Ishikawa (cell line): ENCODE measurements at regions not wholly inside any gene's neighbourhood (a gene's known extent, or its start where the extent isn't known, plus 50 kb on each side); places are given as distances from the start of the nearest gene placed in this dataset.

Source experiments
- CEBPB ChIP-seq: IDR thresholded peaks from 2 replicates; pipeline ENCODE4 v1.6.1; 2012
- CREB1 ChIP-seq: IDR thresholded peaks from 2 replicates; pipeline ENCODE4 v1.6.1; 2012; ENCODE audit warnings: low read depth
- EGR1 ChIP-seq: IDR thresholded peaks from 2 replicates; pipeline ENCODE4 v1.6.1; 2012
- EP300 ChIP-seq: IDR thresholded peaks from 2 replicates; pipeline ENCODE4 v1.6.1; 2012; ENCODE audit warnings: borderline replicate concordance
- FOXM1 ChIP-seq: IDR thresholded peaks from 2 replicates; pipeline ENCODE4 v1.6.1; 2012; ENCODE audit warnings: low read depth, borderline replicate concordance
- NFIC ChIP-seq: IDR thresholded peaks from 2 replicates; pipeline ENCODE4 v1.6.1; 2012
- RAD21 ChIP-seq: IDR thresholded peaks from 2 replicates; pipeline ENCODE4 v1.6.1; 2012; ENCODE audit warnings: low read depth
- REST ChIP-seq: IDR thresholded peaks from 2 replicates; pipeline ENCODE4 v1.6.1; 2012; ENCODE audit warnings: low read depth, mild to moderate bottlenecking
- TAF1 ChIP-seq: IDR thresholded peaks from 2 replicates; pipeline ENCODE4 v1.6.1; 2012; ENCODE audit warnings: low read depth, mild to moderate bottlenecking
- TEAD4 ChIP-seq: IDR thresholded peaks from 2 replicates; pipeline ENCODE4 v1.6.1; 2012
- YY1 ChIP-seq: IDR thresholded peaks from 2 replicates; pipeline ENCODE4 v1.6.1; 2012; ENCODE audit warnings: low read depth
- ZBTB7A ChIP-seq: IDR thresholded peaks from 2 replicates; pipeline ENCODE4 v1.6.1; 2012; ENCODE audit warnings: low read depth
- TF ChIP-seq, protein P1 (sequence below): IDR thresholded peaks from 2 replicates; pipeline ENCODE4 v1.6.1; 2012

GRCh38 chr20:22352019-22352418 lies 232.4 kb downstream of the FOXA2 start:
- TF ChIP-seq, protein P1, sequence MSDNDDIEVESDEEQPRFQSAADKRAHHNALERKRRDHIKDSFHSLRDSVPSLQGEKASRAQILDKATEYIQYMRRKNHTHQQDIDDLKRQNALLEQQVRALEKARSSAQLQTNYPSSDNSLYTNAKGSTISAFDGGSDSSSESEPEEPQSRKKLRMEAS: no peak
- no peak for TF ChIP-seq YY1
- TF ChIP-seq TEAD4: no peak
- TF ChIP-seq REST: no peak
- no peak for TF ChIP-seq EGR1
- TF ChIP-seq EP300: no peak
- no peak for TF ChIP-seq ZBTB7A
- no peak for TF ChIP-seq CREB1
- TF ChIP-seq TAF1: no peak
- no peak for TF ChIP-seq CEBPB
- TF ChIP-seq FOXM1: no peak
- TF ChIP-seq NFIC: no peak
- TF ChIP-seq RAD21: no peak
